Subcutaneous abdominal adipose tissue (tissue), 5 donors: ENCODE measurements at regions not wholly inside any gene's neighbourhood (a gene's known extent, or its start where the extent isn't known, plus 50 kb on each side); places are given as distances from the start of the nearest gene placed in this dataset.
"Not testable (repeated sequence)": the region's sequence is repeated elsewhere in the genome, so short reads cannot be mapped to it uniquely, and the experiment has no call there.

Source experiments
- H3K27ac ChIP-seq: one replicate; pipeline ENCODE4 v1.7.0; 2013; ENCODE audit warnings: low read depth, mild to moderate bottlenecking, inconsistent platforms, low read length, moderate library complexity
- H3K27me3 ChIP-seq, 5 donors: one replicate each; pipeline ENCODE4 v1.7.0; 2013; ENCODE audit warnings: low read length in 5 of 5, inconsistent platforms in 1 of 5; ENCODE audit not compliant: control insufficient read depth in 5 of 5, insufficient read depth in 4 of 5
- H3K36me3 ChIP-seq, 5 donors: one replicate each; pipeline ENCODE4 v1.7.0; 2013; ENCODE audit warnings: low read length in 5 of 5; ENCODE audit not compliant: control insufficient read depth in 5 of 5, insufficient read depth in 5 of 5
- H3K4me1 ChIP-seq, 5 donors: one replicate each; pipeline ENCODE4 v1.7.0; 2013; ENCODE audit warnings: low read length in 5 of 5, mild to moderate bottlenecking in 3 of 5, moderate library complexity in 1 of 5; ENCODE audit not compliant: control insufficient read depth in 5 of 5, insufficient read depth in 5 of 5
- H3K4me3 ChIP-seq, 5 donors: one replicate each; pipeline ENCODE4 v1.7.0; 2013; ENCODE audit warnings: low read length in 5 of 5, low read depth in 1 of 5
- H3K9ac ChIP-seq, 5 donors: one replicate each; pipeline ENCODE4 v1.7.0; 2013; ENCODE audit warnings: low read length in 5 of 5, mild to moderate bottlenecking in 4 of 5, moderate library complexity in 3 of 5
- H3K9me3 ChIP-seq, 5 donors: one replicate each; pipeline ENCODE4 v1.7.0; 2013; ENCODE audit warnings: low read length in 5 of 5; ENCODE audit not compliant: control insufficient read depth in 5 of 5
- donor health status: healthy.
- donor health status: healthy.
- donor health status: healthy.
- donor health status: healthy.
- donor health status: healthy.

DNA sequence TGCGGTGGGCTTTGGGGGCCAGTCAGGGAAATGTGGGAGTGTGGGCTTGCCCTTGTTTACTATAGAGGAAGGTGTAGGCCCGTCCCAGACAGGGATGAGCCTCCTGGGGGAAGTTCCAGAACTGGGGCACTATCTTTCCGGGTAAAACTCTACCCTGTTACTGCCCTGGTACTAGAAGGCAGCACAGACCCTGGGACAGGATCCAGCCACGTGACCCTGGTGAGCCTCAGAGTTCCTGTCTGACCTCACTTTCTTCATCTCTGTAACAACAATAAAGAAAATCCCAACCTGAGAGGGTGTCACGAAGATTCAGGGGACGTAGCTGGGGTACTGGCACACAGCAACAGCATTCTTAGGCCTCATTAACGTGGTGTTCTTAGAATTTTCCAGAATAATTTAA lies 239.6 kb upstream of the FOXF1 start:
- Histone ChIP-seq H3K27ac (no peak overlapping the region), H3K9me3 (peaks cover 0 to 11% (median 5%) of the 10 kb centered on the region in 5 donors), H3K27me3 (peaks cover 0 to 11% (median 6%) of the 10 kb centered on the region in 5 donors), H3K4me3 (no peak overlapping the region), H3K9ac (no peak overlapping the region), H3K36me3 (no peaks in the 10 kb centered on the region), H3K4me1 (no peaks in the 10 kb centered on the region)

DNA sequence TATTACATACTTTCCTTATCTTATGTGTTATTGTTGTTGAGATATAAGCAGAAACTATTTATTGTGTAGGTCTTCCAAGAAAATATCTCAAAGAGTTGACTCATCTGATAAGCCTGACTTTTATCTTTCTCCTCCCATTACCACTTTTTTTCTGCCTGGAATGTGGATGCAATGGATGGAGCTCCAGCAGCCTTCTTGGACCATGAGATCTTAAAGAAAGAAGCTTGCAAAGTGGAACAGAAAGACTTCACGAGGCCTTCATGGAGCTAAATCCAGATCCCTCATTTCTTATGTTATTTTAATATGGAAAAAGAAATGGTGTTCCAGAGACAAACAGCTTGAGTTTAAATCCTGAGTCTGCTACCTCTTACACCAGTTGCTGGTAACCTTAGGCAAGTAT lies 237.6 kb upstream of the FOXF1 start:
- peaks cover 0 to 11% (median 5%) of the 10 kb centered on the region in 5 donors for H3K9me3 ChIP-seq
- H3K36me3 ChIP-seq, result no peaks in the 10 kb centered on the region
- no peak overlapping the region for H3K4me3 ChIP-seq
- no peak overlapping the region for H3K27ac ChIP-seq
- no peaks in the 10 kb centered on the region for H3K4me1 ChIP-seq
- peaks cover 0 to 16% (median 6%) of the 10 kb centered on the region in 5 donors for H3K27me3 ChIP-seq
- no peak overlapping the region for H3K9ac ChIP-seq

GRCh38 chr16:86277221-86277620 lies 233.1 kb upstream of the FOXF1 start:
- H3K4me3 ChIP-seq, result no peak overlapping the region
- H3K27ac ChIP-seq, result no peak overlapping the region
- no peaks in the 10 kb centered on the region for H3K4me1 ChIP-seq
- no peak overlapping the region for H3K9ac ChIP-seq
- peaks cover 0 to 21% (median 14%) of the 10 kb centered on the region in 5 donors for H3K27me3 ChIP-seq
- H3K9me3 ChIP-seq, result peaks cover 0 to 11% (median 5%) of the 10 kb centered on the region in 5 donors
- H3K36me3 ChIP-seq, result no peaks in the 10 kb centered on the region

GRCh38 chr16:86277859-86278258 lies 232.5 kb upstream of the FOXF1 start:
- not testable (repeated sequence) for H3K36me3 ChIP-seq

GRCh38 chr16:86281421-86281820 lies 228.9 kb upstream of the FOXF1 start:
- Histone ChIP-seq H3K27me3 (peaks cover 16 to 40% (median 33%) of the 10 kb centered on the region in 5 donors), H3K27ac (no peak overlapping the region), H3K4me3 (no peak overlapping the region), H3K9ac (no peak overlapping the region), H3K9me3 (peaks cover 0 to 3% (median 0%) of the 10 kb centered on the region in 5 donors), H3K36me3 (no peaks in the 10 kb centered on the region), H3K4me1 (no peaks in the 10 kb centered on the region)

More at GRCh38 chr16:86277859-86278258, 232.5 kb upstream of the FOXF1 start:
- peaks cover 0 to 21% (median 17%) of the 10 kb centered on the region in 5 donors for H3K27me3 ChIP-seq
- not testable (repeated sequence) for H3K4me3 ChIP-seq, H3K9ac ChIP-seq, H3K9me3 ChIP-seq, H3K27ac ChIP-seq, H3K4me1 ChIP-seq

DNA sequence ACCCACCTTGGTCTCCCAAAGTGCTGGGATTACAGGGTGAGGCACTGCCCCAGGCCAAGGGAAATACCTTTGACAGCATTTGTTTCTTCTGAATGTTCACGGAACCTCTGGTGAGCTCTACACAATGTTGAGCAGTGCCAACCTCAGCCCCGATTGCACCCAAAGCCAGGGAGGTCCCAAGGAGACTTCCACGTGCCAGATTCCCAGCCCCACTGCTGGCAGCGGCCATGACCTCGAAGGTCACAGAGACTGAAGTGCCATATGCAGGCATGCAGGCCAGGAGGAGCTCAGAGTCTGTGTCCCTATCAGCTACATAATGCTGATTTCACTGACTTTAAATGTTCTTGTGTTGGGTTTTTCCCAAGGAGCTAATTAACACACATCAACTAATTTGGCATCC lies 226.4 kb upstream of the FOXF1 start:
- H3K36me3 ChIP-seq, result no peaks in the 10 kb centered on the region
- H3K4me3 ChIP-seq, result no peak overlapping the region
- no peak overlapping the region for H3K9ac ChIP-seq
- peaks cover 32 to 59% (median 53%) of the 10 kb centered on the region in 5 donors for H3K27me3 ChIP-seq
- no peaks in the 10 kb centered on the region for H3K4me1 ChIP-seq
- H3K27ac ChIP-seq, result no peak overlapping the region
- H3K9me3 ChIP-seq, result peaks cover 0 to 3% (median 0%) of the 10 kb centered on the region in 5 donors

DNA sequence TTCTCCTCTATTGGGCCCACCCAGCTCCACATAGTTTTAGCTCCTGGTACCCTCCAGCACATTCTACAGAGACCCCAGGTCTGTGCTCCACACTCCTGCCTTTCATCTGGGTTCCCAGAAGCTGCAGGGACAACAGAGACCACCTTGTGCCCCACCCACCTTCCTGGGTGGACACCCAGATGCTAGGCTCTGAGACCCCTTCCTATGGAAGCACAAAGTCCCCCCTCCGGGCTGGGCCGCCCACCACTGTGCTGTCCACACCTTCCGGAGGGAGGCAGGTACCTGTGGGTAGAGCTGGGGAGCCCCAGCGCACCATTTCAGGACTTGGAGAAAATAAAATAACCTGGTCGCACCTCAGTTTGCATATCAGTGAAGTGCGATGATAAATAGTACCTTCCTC lies 224.9 kb upstream of the FOXF1 start:
- H3K27ac ChIP-seq, result no peak overlapping the region
- H3K4me3 ChIP-seq, result no peak overlapping the region
- H3K4me1 ChIP-seq, result no peaks in the 10 kb centered on the region
- no peak overlapping the region for H3K9ac ChIP-seq
- peaks cover 38 to 72% (median 66%) of the 10 kb centered on the region in 5 donors for H3K27me3 ChIP-seq
- H3K36me3 ChIP-seq, result no peaks in the 10 kb centered on the region
- peaks cover 0 to 3% (median 0%) of the 10 kb centered on the region in 5 donors for H3K9me3 ChIP-seq

- Histone ChIP-seq H3K4me3 (no peak overlapping the region), H3K9ac (no peak overlapping the region), H3K4me1 (no peaks in the 10 kb centered on the region), H3K27me3 (peaks cover 38 to 79% (median 70%) of the 10 kb centered on the region in 5 donors), H3K9me3 (peaks cover 0 to 3% (median 0%) of the 10 kb centered on the region in 5 donors), H3K27ac (no peak overlapping the region), H3K36me3 (no peaks in the 10 kb centered on the region)
Observed at GRCh38 chr16:86285938-86286921, 224.1 kb upstream of the FOXF1 start.

- no peaks in the 10 kb centered on the region for H3K4me1 ChIP-seq
- no peak overlapping the region for H3K9ac ChIP-seq
- no peaks in the 10 kb centered on the region for H3K36me3 ChIP-seq
- no peak overlapping the region for H3K4me3 ChIP-seq
- no peak overlapping the region for H3K27ac ChIP-seq
- peaks cover 0 to 3% (median 0%) of the 10 kb centered on the region in 5 donors for H3K9me3 ChIP-seq
- H3K27me3 ChIP-seq, result peaks cover 38 to 79% (median 74%) of the 10 kb centered on the region in 5 donors
Observed at GRCh38 chr16:86286991-86287663, 223.2 kb upstream of the FOXF1 start.
